Panc1 (cell line): ENCODE measurements at regions not wholly inside any gene's neighbourhood (a gene's known extent, or its start where the extent isn't known, plus 50 kb on each side); places are given as distances from the start of the nearest gene placed in this dataset.
"Not testable (repeated sequence)": the region's sequence is repeated elsewhere in the genome, so short reads cannot be mapped to it uniquely, and the experiment has no call there.

ENCODE experiments used
- ATAC-seq: fragments of 200-7000 bp; cut with Tn5 transposase; 2 replicates; pipeline ENCODE4 v1.9.1; 2020; ENCODE audit warnings: mild to moderate bottlenecking, moderate library complexity
- BruUV-seq: library from RNA; stranded (reverse); fragments of 400-500 nt; replicated peaks from 2 replicates; lab custom pipeline; 2021; lab: Mats Ljungman, UMichigan
- CTCF ChIA-PET: fragments of 300-600 bp; sonication (Branson Sonifier 250); formaldehyde crosslinking; loops from one replicate; lab custom pipeline; 2022; ENCODE audit warnings: antibody characterized with exemption; lab: Charles Lee
- POLR2A ChIA-PET: fragments of 300-600 bp; sonication (Branson Sonifier 250); formaldehyde crosslinking; loops from one replicate; lab custom pipeline; 2022; ENCODE audit warnings: antibody characterized with exemption; lab: Charles Lee
- DNase-seq: peaks from one replicate; pipeline ENCODE4 v3.0.0-alpha.2; 2010; ENCODE audit warnings: low read depth, low spot score
- H3K27ac ChIP-seq: 2 replicates; pipeline ENCODE4 v1.5.1; 2011; ENCODE audit warnings: mild to moderate bottlenecking, low read length, inconsistent platforms
- H3K27me3 ChIP-seq: fragments of 200-500 bp; sonication (Bioruptor generic); 2 replicates; pipeline ENCODE4 v1.6.0; 2014; ENCODE audit warnings: low read length, inconsistent platforms; ENCODE audit not compliant: control insufficient read depth, insufficient read depth
- H3K36me3 ChIP-seq: fragments of 200-500 bp; sonication (Bioruptor generic); 2 replicates; pipeline ENCODE4 v1.5.1; 2014; ENCODE audit warnings: inconsistent platforms, mild to moderate bottlenecking, low read length, moderate library complexity; ENCODE audit not compliant: control insufficient read depth, insufficient read depth
- H3K4me1 ChIP-seq: 2 replicates; pipeline ENCODE4 v1.5.1; 2011; ENCODE audit warnings: inconsistent platforms, mild to moderate bottlenecking, low read length, moderate library complexity; ENCODE audit not compliant: control insufficient read depth, insufficient read depth
- H3K4me3 ChIP-seq, 2 experiments: 2 replicates each; pipeline ENCODE4 v1.5.1; 2011 to 2012; ENCODE audit warnings: low read depth in 2 of 2, low read length in 2 of 2, mild to moderate bottlenecking in 2 of 2, inconsistent platforms in 1 of 2, moderate library complexity in 1 of 2
- H3K9me3 ChIP-seq: fragments of 200-500 bp; sonication (Bioruptor generic); 2 replicates; pipeline ENCODE4 v1.5.1; 2014; ENCODE audit warnings: low read depth, mild to moderate bottlenecking, inconsistent platforms, low read length, moderate library complexity; ENCODE audit not compliant: control insufficient read depth, insufficient read depth
- CTCF ChIP-seq: fragments of 450-650 bp; IDR thresholded peaks from 2 replicates; pipeline ENCODE4 v1.5.1; 2017; ENCODE audit warnings: mild to moderate bottlenecking
- in situ Hi-C: cut with HindIII; loops from 2 replicates; pipeline ENCODE4 v1.10.0; 2016; ENCODE audit warnings: low sequenced_read_pairs, low pct_unique_long_range_greater_than_20kb
- intact Hi-C: fragments of 100-400 bp; cut with micrococcal nuclease; formaldehyde crosslinking; loops from one replicate; pipeline ENCODE4 v1.10.0; 2022; ENCODE audit not compliant: unreplicated experiment

- ATAC-seq, H3K36me3 ChIP-seq, H3K27me3 ChIP-seq, H3K9me3 ChIP-seq, in situ Hi-C loops, H3K4me1 ChIP-seq, intact Hi-C loops, BruUV-seq, DNase-seq: not testable (repeated sequence)
- ChIA-PET CTCF (interaction anchor here (0.6 kb wide), 2 partner anchors 295 to 714 kb away, joined by 3 to 10 read pairs; no protein-coding TSS in a partner anchor), POLR2A (interaction anchor here (0.7 kb wide), 1 partner anchor 961 kb away, joined by 3 read pairs; no protein-coding TSS in a partner anchor)
- peak overlapping the region; percentile 85 for H3K27ac ChIP-seq
- H3K4me3 ChIP-seq: peak overlapping the region; percentile 44 to 61
Observed at GRCh38 chr20:30289711-30290141, 967.7 kb upstream of the DEFB115 start.

- H3K4me3 ChIP-seq: peak overlapping the region; percentile 44 to 61
- peak; percentile 90 for ATAC-seq
- H3K9me3 ChIP-seq, H3K27me3 ChIP-seq, DNase-seq, intact Hi-C loops, BruUV-seq, in situ Hi-C loops, H3K36me3 ChIP-seq, H3K4me1 ChIP-seq: not testable (repeated sequence)
- ChIA-PET POLR2A (interaction anchor here (0.7 kb wide), 1 partner anchor 962 kb away, joined by 3 read pairs; no protein-coding TSS in a partner anchor), CTCF (interaction anchor here (0.6 kb wide), 2 partner anchors 295 to 715 kb away, joined by 3 to 10 read pairs; no protein-coding TSS in a partner anchor)
- peak overlapping the region; percentile 85 for H3K27ac ChIP-seq
- TF ChIP-seq CTCF: peak; percentile 59
Observed at GRCh38 chr20:30290361-30291063, 967.0 kb upstream of the DEFB115 start.

- H3K27me3 ChIP-seq, in situ Hi-C loops, H3K4me1 ChIP-seq, CTCF ChIA-PET, intact Hi-C loops, ATAC-seq, H3K27ac ChIP-seq, H3K4me3 ChIP-seq, BruUV-seq, H3K9me3 ChIP-seq, DNase-seq, H3K36me3 ChIP-seq, POLR2A ChIA-PET: not testable (repeated sequence)
Observed at GRCh38 chr20:30291064-30291379, 966.4 kb upstream of the DEFB115 start.

- H3K36me3 ChIP-seq, DNase-seq, BruUV-seq, H3K27ac ChIP-seq, in situ Hi-C loops, CTCF ChIA-PET, POLR2A ChIA-PET, H3K4me3 ChIP-seq, intact Hi-C loops, H3K27me3 ChIP-seq, ATAC-seq, H3K9me3 ChIP-seq, H3K4me1 ChIP-seq: not testable (repeated sequence)
Observed at GRCh38 chr20:30291686-30292085, 965.8 kb upstream of the DEFB115 start.

- H3K4me1 ChIP-seq, in situ Hi-C loops, H3K9me3 ChIP-seq, intact Hi-C loops, H3K27ac ChIP-seq, BruUV-seq, DNase-seq, POLR2A ChIA-PET, H3K4me3 ChIP-seq, H3K36me3 ChIP-seq, ATAC-seq, CTCF ChIA-PET, H3K27me3 ChIP-seq: not testable (repeated sequence)
Observed at GRCh38 chr20:30295396-30295795, 962.1 kb upstream of the DEFB115 start.

GRCh38 chr20:30295967-30296366 lies 961.5 kb upstream of the DEFB115 start:
- CTCF ChIA-PET, in situ Hi-C loops, BruUV-seq, H3K36me3 ChIP-seq, H3K9me3 ChIP-seq, H3K27ac ChIP-seq, DNase-seq, POLR2A ChIA-PET, ATAC-seq, H3K27me3 ChIP-seq, H3K4me1 ChIP-seq, intact Hi-C loops, H3K4me3 ChIP-seq: not testable (repeated sequence)
